Colon (tissue), 2 donors: ENCODE measurements at regions not wholly inside any gene's neighbourhood (a gene's known extent, or its start where the extent isn't known, plus 50 kb on each side); places are given as distances from the start of the nearest gene placed in this dataset.

Experiments used
- FAIRE-seq: peaks from 2 replicates; lab custom pipeline; 2012; peaks lifted over from hg19 to GRCh38; lab: Jason Lieb, UNC
- donor health status: control.
- donor health status: control.

DNA sequence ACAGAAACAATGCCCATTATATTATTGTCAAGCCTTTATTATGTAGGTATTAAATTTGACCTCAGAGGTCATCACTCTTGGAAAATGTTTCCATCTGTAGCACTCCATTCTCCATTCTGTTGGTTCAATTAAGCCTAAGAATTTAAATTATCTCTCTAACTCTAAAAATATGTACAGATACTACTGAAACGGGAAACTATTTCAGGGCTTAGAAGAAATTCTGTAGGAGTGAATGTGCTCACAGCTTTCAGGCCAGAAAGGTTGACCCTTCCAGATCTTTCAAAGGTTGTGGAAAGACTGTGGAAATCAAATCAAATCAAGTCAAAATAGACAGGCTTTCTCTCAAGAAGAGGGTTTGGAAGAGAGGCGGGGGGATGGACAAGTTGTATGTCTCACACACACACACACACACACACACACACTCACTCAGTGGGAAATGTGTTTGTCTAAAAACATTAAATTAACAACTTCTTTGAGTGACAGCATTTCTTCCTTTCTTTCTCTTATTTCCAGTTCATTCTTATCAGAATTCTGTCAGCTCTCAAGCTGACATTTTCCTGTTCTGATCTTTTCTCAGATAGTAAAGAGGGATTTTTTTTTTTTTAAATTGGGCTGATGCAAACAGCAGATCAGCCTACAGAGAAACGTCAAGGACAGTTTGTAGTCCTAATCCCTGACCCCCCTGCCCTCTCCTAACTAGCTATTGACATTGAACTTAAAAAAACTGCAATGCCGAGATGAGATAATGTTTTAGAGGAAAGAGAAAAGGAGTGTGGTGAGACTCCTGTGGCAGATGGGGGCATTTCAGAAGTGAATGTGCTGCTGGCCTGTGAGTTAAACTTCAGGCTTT lies 139.0 kb upstream of the ZFHX3 start:
- no peak for FAIRE-seq

DNA sequence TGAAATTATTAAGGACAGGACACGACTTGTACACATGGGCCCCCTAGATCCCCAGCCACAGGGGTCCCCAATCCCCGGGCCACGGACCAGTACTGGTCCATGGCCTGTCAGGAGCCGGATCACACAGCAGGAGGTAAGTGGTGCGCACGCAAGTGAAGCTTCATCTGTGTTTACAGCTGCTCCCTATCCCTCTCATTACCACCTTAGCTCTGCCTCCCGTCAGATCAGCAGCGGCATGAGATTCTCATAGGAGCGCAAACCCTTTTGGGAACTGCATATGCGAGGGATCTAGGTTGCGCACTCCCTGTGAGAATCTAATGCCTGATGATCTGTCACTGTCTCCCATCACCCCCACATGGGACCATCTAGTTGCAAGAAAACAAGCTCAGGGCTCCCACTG lies 137.8 kb upstream of the ZFHX3 start:
- FAIRE-seq: no peak

DNA sequence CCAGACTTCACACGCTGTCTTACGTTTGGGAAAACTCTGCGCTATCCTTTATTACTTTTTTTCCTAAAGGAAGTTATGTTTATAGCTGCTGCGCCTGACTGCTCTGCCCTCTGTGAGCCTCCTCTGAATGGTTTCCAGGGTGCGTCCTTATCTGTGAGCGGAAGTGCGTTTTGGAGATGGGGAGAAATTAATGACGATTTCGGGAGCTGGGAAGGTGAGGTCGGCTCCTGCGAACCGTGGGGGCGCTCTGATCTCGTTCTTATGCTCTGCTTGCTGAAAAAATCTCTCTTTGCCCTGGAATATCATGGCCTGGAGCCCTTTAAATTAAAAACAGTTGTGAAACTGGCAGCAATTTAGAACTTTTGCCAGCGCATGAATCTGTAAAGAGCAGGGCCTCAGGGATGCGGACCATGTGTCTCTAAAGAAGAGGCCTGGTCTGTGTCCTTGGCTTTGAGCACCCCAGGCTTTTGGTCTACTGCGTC lies 135.7 kb upstream of the ZFHX3 start:
- FAIRE-seq: no peak

DNA sequence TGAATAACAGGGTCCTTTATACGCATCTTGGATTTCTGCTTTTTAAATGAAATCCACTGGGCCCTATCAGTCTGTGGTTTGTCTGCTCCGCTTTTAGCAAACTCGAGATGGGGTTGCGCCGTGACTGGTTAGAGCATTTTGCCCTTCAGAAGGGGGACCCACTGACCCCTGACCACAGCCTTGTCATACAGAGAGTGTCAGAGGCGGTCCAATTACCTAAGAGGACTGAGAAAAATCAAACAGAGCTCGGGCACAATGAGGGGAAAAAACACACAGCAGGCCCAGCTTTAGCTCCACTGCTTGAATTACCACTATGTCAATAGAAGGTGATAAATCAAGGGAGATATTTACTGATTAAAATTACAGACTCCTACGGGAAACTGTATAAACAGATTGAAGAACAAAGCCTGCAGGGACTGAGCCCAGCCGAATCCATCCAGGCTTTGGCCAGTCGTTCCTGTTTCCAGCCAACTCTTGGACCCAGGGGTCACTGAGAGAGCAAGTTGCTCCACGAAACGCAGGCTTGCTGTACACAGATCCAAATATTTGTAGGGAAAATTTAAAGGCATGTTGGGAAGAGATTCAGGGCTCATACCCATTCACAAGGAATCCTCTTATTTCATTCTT lies 131.9 kb upstream of the ZFHX3 start:
- FAIRE-seq: no peak

DNA sequence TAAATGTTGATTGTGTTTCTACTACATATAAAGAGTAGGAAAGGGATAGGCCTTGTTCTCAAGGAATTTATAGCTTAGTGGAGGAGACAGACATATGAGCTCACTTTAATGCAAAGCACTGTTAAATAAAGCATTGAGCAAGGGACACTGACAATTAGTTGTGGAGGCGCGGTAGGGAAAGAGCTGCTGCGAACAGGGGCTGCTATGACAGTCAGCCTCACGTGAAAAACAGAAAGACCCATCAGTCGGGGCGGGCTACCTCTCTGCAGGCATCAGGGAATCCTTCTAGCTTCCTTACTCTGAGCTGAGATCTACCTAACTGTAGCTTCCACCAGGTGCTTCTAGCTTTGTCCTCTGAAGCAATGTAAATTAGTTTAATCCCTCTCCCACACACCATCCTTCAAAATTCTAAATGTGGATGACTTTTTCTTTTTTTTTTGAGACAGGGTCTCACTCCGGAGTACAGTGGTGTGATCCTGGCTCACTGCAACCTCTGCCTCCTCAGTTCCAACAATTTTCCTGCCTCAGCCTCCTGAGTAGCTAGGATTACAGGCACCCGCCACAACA lies 129.9 kb upstream of the ZFHX3 start:
- no peak for FAIRE-seq

DNA sequence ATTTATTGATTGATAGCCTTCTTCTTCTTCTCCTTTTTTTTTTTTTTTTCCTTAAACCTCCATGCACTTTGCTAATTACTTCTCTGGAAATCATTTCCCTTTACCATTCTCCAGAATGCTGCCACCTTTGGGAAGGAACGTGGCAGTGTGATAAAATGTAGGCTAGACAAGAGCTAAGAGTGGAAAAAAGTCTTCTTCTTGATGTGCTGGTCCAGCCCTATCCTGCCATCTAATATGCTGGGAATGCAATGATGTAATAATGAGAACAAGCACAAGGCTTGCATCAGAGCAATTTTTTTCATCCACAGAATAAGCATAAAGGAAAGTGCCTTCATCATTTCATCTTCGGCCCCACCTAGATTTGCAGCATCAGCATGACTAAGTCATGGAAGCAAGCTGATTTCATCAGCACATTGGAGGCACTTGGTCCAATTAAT lies 128.7 kb upstream of the ZFHX3 start:
- FAIRE-seq: no peak

DNA sequence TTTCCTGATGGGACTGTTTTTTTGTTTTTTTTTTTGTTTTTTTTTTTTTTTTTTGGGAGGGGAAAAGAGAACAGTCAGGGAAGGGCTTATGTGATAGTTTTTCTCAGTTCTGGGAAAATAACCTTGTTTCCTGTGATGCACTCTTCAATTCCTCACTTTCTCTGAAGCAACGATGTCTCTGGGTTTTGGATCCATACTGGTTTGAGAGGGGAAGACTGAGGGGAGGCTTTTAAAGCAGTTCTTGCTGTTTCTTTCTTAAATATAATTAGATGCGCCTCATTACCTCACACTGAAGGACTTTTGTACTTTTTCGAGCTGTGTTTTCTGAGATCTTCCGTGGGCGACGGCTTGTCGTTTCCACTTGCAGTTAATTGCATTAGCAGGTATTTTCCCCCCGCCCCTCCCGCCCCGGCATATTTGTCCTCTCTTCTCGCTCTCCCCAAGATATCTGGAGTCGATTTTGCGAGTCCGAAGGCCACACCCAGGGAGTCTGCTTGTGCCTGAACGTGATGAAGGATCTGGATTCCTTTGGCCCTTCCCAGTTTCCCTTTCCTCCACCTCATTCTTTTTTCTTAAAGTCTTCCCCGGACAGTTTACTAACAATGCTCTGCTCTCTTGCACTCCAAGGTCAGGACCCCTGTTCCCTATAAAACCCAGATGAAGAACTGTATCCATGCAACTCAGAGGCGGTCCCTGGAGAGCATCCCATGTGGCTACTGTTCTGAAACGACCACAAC lies 125.2 kb upstream of the ZFHX3 start:
- FAIRE-seq: no peak

DNA sequence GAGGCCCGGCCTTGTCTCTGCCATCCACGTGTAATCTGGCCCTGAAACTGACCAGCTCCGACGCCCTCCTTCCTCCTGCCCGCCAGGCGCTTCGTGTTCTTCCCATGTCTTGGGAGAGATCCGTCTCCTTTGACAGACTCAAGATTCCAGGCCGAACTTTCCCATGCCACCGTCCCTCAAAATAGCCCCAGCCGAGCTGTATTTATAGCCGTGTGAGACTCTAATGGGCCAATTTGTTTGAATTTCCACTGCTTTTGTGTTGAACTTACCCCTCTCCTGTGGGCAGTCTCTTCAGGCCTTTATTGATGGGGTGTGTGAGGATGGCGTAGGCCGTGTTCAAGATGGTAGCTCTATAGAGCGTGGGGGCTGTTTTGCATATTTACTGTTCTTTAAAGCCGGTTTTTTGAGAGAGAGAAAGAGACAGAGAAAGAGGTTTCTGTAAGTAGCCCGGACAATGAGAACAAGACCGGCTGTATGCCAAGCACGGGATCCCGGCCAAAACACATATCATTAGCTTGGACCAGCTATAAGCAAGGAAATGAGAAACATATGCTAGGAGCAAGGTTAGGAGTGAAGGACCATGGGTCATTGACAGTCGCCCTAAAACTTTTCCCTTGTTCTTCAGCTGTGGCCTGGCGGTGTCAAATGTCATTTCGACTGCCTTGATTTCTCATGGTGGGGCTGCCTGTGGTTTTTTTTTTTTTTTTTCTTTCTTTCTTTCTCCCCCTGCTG lies 124.5 kb upstream of the ZFHX3 start:
- no peak for FAIRE-seq

DNA sequence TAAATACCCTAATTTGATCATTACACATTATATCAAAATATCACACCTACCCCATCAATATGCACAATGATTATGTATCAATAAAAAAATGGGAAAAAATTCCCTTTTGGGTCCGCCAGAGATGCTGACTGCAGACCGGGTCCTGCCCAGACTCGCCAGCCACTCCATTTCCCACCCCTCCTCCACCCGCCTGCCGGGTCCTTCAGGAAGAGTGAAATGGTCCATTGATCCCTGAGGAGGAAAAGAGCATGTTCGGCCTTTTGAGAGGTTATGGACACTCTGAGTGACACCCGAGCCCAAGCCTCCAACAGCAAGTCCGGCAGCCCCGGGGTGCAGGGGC lies 123.9 kb upstream of the ZFHX3 start:
- no peak for FAIRE-seq

DNA sequence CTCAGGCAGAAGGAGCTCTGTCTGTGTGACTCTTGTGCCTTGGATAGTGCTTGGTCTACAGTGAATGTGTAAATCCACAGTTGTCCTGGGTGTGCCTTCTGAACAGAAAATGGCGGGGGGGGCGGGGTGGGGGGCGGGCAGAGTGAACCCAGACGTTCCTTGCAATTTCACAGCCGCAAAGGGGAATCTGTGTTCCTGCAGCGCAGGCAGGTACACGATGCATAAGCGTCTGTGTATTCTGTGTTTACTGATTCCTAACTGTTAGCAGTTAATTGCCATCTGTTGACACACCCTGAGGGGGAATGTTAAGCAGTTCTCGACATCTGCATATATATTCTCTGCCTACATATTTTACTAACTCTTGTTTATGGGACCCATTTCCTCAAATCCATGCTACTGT lies 123.5 kb upstream of the ZFHX3 start:
- no peak for FAIRE-seq

DNA sequence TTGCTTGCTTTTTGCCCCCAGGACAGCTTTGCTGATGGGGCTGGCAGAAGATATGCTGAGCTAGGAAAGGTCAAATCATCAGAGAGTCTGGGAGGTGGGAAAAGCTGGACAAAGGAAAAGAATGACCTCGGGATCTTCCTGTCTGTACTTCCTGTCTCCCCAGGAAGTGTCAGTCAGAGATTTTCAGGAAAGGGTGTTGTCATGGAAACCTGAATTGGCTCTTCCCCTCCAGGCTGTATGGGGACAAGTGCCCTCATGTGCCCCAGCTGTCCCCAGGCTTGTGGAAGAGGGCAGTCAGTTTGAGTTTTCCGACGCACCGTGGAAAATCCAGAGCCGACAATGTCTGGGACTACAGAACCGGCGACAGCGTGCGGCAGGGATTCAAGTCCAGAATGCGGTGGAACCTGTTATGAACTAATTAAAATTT lies 122.7 kb upstream of the ZFHX3 start:
- no peak for FAIRE-seq

DNA sequence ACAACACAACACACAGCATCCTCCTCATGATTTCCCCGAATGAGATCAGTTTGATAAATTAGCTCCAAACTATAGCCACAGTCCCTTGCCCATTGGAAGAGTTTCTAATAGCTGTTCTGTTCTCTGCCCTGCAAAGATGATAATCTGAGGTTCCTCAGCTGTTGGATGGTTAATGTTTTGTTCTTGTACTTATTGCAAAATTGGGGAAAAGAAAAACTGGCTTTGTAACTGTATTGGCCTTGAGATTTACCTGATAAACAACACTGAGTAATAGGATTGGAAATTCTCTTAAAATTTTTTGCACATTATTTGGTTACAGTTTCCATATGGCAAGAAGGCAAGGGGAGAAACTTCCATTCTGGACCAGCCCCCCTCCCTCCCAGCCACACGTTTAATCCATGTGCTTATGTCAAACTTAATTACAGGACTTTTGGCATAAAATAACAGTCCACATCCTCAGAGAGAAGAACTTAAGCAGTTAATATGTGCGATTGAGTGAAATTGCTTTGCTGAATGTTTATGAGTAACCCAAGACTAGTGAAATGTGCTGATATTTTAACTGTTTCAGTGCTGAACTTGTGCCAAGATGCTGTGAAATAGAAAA lies 119.1 kb upstream of the ZFHX3 start:
- FAIRE-seq: no peak

DNA sequence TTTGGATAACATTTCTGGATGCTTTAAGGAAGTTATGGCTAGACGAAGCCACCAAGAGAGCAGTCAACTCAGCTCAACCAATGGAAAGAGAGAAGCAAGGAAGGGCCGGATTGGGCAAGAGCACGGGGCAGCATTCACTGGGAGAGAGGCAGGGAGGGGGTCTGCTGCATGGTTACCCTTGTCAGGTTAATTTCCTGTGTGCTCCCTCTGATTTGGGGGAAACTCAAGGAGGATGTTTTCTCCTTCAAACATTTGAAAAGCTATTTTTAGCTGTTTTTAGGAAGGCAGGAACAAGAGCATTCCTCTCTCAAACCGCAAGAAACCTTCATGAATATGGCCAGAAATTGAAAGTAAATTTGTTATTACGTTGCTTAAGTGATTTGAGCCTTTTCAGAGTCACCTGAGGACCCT lies 118.5 kb upstream of the ZFHX3 start:
- no peak for FAIRE-seq

DNA sequence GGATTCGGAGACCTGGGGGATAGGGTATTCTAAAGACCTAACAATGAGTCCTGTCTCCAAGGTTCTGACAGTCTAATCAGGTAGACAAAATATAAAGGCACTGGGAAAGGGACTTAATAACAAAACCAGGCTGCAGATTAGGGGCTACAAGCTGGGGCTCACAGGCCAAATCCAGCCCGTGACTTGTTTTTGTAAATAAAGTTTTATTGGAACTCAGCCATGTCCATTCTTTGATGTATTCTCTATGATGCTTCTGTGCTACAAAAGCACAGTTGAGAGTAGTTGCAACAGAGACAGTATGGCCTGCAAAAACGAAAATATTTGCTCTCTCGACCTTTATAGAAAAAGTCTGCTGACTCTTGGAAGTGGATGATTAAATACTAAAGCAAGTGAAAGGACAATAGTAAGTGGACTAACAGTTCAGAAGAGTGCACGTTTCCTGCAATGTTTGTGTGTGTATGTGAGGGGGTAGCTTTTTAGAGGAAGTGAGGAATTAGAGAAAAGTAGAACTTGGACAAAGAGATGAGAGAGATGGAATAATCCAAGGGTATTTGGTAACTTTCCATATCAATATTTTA lies 115.4 kb upstream of the ZFHX3 start:
- FAIRE-seq: no peak

DNA sequence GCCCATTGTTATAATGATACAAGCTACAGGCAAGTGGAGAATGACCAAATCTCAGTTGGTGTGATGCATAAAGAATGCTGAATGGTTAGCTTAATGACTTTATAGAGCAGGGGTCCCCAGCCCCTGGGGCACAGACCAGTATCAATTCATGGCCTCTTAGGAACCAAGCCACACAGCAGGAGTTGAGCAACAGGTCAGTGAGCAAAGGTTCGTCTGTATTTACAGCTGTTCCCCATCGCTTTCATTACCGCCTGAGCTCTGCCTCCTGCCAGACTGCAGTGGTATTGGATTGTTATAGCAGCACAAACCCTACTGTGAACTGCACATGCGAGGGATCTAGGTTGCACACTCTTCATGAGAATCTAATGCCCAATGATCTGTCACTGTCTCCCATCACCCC lies 114.0 kb upstream of the ZFHX3 start:
- no peak for FAIRE-seq

DNA sequence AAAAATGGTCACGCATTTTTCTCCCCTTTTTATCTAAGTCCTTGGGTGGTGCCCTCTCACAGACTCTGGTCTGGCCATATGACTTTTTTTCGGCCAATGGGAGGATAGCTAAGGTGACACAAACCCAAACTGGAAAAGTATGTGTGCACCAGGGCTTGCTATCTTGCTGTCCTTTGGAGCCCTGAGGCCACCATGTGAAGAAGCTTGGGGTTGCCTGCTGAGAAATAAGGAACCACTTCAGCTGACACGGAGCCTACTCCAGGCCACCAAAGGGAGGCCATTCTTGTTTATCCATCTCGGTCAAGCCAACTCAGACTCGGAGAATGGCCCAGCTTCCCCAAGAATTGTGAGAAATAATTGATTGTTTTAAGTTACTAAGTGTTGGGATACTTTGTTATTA lies 111.4 kb upstream of the ZFHX3 start:
- FAIRE-seq: no peak

DNA sequence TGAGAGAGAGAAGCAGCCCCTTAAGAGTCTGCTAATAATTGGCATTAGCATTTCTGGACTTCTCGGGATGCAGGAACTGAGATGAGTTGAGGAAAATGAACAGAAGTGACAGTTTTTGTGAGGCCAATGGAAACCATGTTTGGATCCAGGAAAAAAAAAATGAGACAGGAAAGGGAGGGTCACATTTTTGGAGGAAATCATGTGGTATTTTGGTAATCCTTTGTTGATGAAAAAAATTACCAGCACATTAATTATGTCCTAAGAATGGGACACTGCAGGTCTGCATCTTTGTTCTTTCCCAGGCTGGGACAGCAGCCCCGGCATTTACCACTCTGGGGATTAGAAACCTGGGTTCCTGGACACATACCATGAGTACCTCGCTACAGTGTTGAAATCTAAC lies 109.9 kb upstream of the ZFHX3 start:
- no peak for FAIRE-seq

DNA sequence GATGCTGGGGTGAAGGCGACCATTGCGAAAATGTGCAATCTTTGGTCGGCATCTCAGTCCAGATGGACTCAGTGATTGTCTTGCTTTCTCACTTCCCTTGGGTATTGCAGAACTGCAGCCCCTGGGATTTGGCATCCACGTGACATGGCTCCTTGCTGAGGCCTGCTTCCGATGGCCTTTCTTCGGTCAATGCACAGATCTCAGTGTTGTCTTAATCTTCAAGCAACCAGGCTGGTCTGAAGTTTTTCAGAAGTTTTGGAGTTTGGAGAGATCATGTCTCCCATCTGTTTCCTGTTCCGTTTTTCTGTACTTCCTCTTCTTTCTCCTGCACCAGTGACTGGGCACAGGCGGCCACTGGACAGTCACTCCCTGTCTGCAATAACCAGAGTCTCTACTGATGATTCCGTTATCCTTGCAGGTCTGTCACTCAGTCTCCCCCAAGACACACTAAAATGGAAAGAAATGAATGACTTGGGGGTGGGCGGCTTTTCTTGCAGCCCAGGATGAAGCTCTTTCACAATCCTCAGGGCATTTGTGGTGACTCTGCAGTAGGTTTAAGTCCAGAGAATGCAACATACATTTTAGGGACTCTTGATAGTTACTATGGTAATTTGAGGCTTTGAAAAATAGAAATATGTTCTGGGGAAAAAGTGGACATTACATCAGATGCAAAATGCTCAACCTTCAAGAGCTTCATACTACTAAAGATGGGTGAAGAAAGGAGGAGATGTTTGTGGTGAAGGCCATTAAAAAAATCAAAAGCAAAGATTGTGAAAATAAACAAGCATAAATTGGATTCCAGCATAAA lies 106.3 kb upstream of the ZFHX3 start:
- no peak for FAIRE-seq

DNA sequence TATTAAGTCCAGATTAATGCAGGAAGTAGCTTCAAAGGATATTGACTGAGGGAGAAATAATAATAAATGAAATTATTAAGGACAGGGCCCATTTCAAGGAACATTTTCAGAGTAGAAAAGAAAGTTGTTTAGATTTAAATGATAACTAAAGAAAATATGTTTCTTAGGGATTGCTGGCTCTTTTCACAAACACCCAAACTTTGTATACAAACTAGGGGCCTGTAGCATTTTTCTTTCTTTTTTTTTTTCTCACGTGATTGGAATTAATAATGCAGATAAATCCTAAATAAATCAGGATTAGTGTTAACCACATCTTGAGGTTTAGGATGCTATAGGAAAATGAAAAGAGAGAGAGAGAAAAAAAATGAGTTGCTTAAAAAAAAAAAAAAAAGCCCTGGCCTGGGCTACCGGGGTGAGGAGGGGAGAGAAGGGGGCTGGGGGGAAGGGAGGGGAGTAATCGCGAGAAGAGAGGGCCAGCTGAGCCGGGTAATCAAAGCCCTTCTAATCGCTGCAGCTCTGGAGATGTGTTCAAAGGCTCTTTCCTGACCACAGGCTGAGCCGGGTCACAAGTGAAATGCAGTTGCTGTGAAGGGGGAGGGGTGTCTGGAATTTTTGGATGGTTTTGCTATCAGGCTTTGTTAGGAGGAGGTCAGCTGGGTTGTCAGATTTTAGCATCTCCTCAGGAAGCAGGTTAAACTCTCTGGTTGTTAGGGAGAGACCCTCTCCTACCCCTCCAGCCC lies 104.6 kb upstream of the ZFHX3 start:
- no peak for FAIRE-seq

DNA sequence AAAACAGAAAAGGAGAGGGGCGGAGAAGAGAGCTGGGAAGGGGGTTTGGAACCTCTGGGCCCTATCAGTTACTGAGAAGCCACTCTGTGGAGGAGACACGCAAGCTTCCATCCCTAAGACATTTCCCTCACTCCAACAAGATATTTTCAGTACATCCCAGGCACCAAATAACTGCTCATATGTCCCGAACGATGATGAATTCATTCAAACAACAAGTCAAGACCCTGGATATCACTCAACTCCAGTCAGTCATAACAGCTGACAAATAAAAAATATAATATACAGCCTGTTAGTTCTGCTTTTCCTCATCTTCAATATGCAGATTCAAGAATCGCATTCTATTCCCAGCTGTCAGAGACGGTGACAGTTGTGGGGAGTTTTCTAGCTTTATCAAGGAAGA lies 104.0 kb upstream of the ZFHX3 start:
- no peak for FAIRE-seq
